Endothelial cell of umbilical vein (primary cell): ENCODE measurements at regions not wholly inside any gene's neighbourhood (a gene's known extent, or its start where the extent isn't known, plus 50 kb on each side); places are given as distances from the start of the nearest gene placed in this dataset.

Experiments
- BruUV-seq: library from RNA; stranded (reverse); fragments of 400-500 nt; replicated peaks from 2 replicates; lab custom pipeline; 2021; lab: Mats Ljungman, UMichigan
- CTCF ChIA-PET: fragments of 300-600, 350-600 bp; sonication (Branson Sonifier 250); formaldehyde crosslinking; loops from one replicate; lab custom pipeline; 2021; ENCODE audit warnings: antibody characterized with exemption, inconsistent platforms; lab: Charles Lee
- POLR2A ChIA-PET: fragments of 300-600, 350-600 bp; sonication (Branson Sonifier 250); formaldehyde crosslinking; loops from one replicate; lab custom pipeline; 2021; ENCODE audit warnings: antibody characterized with exemption, inconsistent platforms; lab: Charles Lee
- DNase-seq: peaks from one replicate; pipeline ENCODE4 v3.0.0-alpha.2; 2011; ENCODE audit warnings: low read depth, low spot score
- FAIRE-seq: peaks from 2 replicates; lab custom pipeline; 2011; peaks lifted over from hg19 to GRCh38; lab: Jason Lieb, UNC
- H2AFZ ChIP-seq: 2 replicates; pipeline ENCODE4 v1.6.0; 2012; ENCODE audit warnings: low read depth, low read length, control low read depth, inconsistent platforms
- H3K27ac ChIP-seq: 2 replicates; pipeline ENCODE4 v1.5.1; 2011; ENCODE audit warnings: low read depth, mild to moderate bottlenecking, control low read depth, low read length, moderate library complexity; ENCODE audit not compliant: insufficient read depth
- H3K27me3 ChIP-seq, 2 experiments: 2 replicates each; pipeline versions ENCODE4 v1.6.0 to v1.6.1; 2011; ENCODE audit warnings: low read length in 2 of 2, mixed read lengths in 1 of 2; ENCODE audit not compliant: control insufficient read depth in 2 of 2, insufficient read depth in 2 of 2
- H3K36me3 ChIP-seq, 2 experiments: 2 replicates in 1 of 2; 3 replicates in 1 of 2; pipeline ENCODE4 v1.5.1; 2011; ENCODE audit warnings: low read length in 2 of 2, mild to moderate bottlenecking in 1 of 2, moderate library complexity in 1 of 2; ENCODE audit not compliant: control insufficient read depth in 2 of 2, insufficient read depth in 2 of 2; ENCODE audit errors: extremely low read depth in 1 of 2
- H3K4me1 ChIP-seq: 3 replicates; pipeline ENCODE4 v1.5.1; 2011; ENCODE audit warnings: mild to moderate bottlenecking, low read length; ENCODE audit not compliant: control insufficient read depth, insufficient read depth; ENCODE audit errors: extremely low read depth
- H3K4me2 ChIP-seq: 2 replicates; pipeline ENCODE4 v1.6.1; 2011; ENCODE audit warnings: low read length, control low read depth, mixed read lengths; ENCODE audit not compliant: insufficient read depth
- H3K4me3 ChIP-seq, 3 experiments: fragments of 200-600 bp in 1 of 3; sonication (generic), shearing (Covaris generic) in 1 of 3; replicated peaks in 1 of 3; 2 replicates each; pipeline ENCODE4 v1.5.1; 2011 to 2016; ENCODE audit warnings: control low read depth in 3 of 3, low read length in 3 of 3, mild to moderate bottlenecking in 2 of 3, inconsistent platforms in 1 of 3, low read depth in 1 of 3, moderate library complexity in 1 of 3; ENCODE audit not compliant: insufficient read depth in 1 of 3
- H3K79me2 ChIP-seq: 2 replicates; pipeline ENCODE4 v1.6.0; 2012; ENCODE audit warnings: low read length, inconsistent platforms; ENCODE audit not compliant: control insufficient read depth, insufficient read depth
- H3K9ac ChIP-seq: replicated peaks from 2 replicates; pipeline ENCODE3; 2011; ENCODE audit warnings: low read length, control low read depth; ENCODE audit not compliant: insufficient read depth; ENCODE audit errors: extremely low read depth
- H3K9me1 ChIP-seq: replicated peaks from 3 replicates; pipeline ENCODE4 v1.6.0; 2011; ENCODE audit warnings: mild to moderate bottlenecking, low read length; ENCODE audit not compliant: control insufficient read depth, insufficient read depth; ENCODE audit errors: extremely low read depth
- H3K9me3 ChIP-seq: replicated peaks from 2 replicates; pipeline ENCODE4 v1.5.1; 2012; ENCODE audit warnings: low read length, inconsistent platforms; ENCODE audit not compliant: control insufficient read depth, insufficient read depth
- H4K20me1 ChIP-seq: replicated peaks from 2 replicates; pipeline ENCODE3; 2011; ENCODE audit warnings: mild to moderate bottlenecking, low read length; ENCODE audit not compliant: control insufficient read depth, insufficient read depth; ENCODE audit errors: extremely low read depth
- EZH2 ChIP-seq: IDR thresholded peaks from 2 replicates; pipeline ENCODE4 v1.6.1; 2012; ENCODE audit warnings: borderline replicate concordance, low read depth, mild to moderate bottlenecking, moderate library complexity, low read length, inconsistent platforms; ENCODE audit not compliant: severe bottlenecking
- FOS ChIP-seq: IDR thresholded peaks from 2 replicates; pipeline ENCODE4 v1.6.1; 2011; ENCODE audit warnings: mild to moderate bottlenecking, low read length, moderate library complexity, borderline replicate concordance; ENCODE audit not compliant: insufficient read depth
- GATA2 ChIP-seq: IDR thresholded peaks from 2 replicates; pipeline ENCODE4 v1.7.0; 2011; ENCODE audit warnings: low read depth, mild to moderate bottlenecking, moderate library complexity, mixed read lengths, low read length; ENCODE audit not compliant: insufficient read length, insufficient read depth
- MYC ChIP-seq: IDR thresholded peaks from one replicate; pipeline ENCODE4 v1.6.1; 2011; ENCODE audit warnings: mild to moderate bottlenecking, low read depth, low read length
- POLR2A ChIP-seq: IDR thresholded peaks from 2 replicates; pipeline ENCODE4 v1.6.1; 2012; ENCODE audit warnings: low read depth, mild to moderate bottlenecking, control low read depth, low read length
- POLR2AphosphoS5 ChIP-seq: IDR thresholded peaks from 2 replicates; pipeline ENCODE4 v1.6.1; 2012; ENCODE audit warnings: low read depth, mild to moderate bottlenecking, control low read depth, low read length, moderate library complexity; ENCODE audit not compliant: insufficient read depth
- dilution Hi-C: fragments of 300-500 bp; cut with MboI; formaldehyde crosslinking; loops from one replicate; pipeline ENCODE4 v1.15.0; 2019; ENCODE audit warnings: low sequenced_read_pairs; ENCODE audit not compliant: extremely low pct_ligation_motif_present
- intact Hi-C: fragments of 100-400 bp; cut with micrococcal nuclease; formaldehyde crosslinking; loops from one replicate; pipeline ENCODE4 v1.10.0; 2022
- TF ChIP-seq, protein P1 (sequence below), 2 donors: IDR thresholded peaks; 1 replicate in 1 of 2; 2 replicates in 1 of 2; pipeline ENCODE4 v1.5.1; 2011; ENCODE audit warnings: low read length in 2 of 2, mild to moderate bottlenecking in 2 of 2, moderate library complexity in 2 of 2, control low read depth in 1 of 2, inconsistent platforms in 1 of 2, low read depth in 1 of 2; ENCODE audit not compliant: insufficient read depth in 1 of 2; ENCODE audit errors: extremely low read depth in 1 of 2

- no TSS peak for BruUV-seq
- H3K9me3 ChIP-seq: peaks cover 2% of the 10 kb centered on the region
- no peak for TF ChIP-seq GATA2
- TF ChIP-seq FOS: no peak
- TF ChIP-seq, protein P1, sequence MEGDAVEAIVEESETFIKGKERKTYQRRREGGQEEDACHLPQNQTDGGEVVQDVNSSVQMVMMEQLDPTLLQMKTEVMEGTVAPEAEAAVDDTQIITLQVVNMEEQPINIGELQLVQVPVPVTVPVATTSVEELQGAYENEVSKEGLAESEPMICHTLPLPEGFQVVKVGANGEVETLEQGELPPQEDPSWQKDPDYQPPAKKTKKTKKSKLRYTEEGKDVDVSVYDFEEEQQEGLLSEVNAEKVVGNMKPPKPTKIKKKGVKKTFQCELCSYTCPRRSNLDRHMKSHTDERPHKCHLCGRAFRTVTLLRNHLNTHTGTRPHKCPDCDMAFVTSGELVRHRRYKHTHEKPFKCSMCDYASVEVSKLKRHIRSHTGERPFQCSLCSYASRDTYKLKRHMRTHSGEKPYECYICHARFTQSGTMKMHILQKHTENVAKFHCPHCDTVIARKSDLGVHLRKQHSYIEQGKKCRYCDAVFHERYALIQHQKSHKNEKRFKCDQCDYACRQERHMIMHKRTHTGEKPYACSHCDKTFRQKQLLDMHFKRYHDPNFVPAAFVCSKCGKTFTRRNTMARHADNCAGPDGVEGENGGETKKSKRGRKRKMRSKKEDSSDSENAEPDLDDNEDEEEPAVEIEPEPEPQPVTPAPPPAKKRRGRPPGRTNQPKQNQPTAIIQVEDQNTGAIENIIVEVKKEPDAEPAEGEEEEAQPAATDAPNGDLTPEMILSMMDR (IDR thresholded peaks at IDR 0.05; ENCODE audit: extremely low read depth in 1 of 2, insufficient read depth in 1 of 2, low read depth in 1 of 2, low read length in 2 of 2): no peak
- no peak for TF ChIP-seq EZH2
- no peak for TF ChIP-seq POLR2AphosphoS5
- no peak overlapping the region for H3K9ac ChIP-seq
- no peak overlapping the region for H3K27ac ChIP-seq
- H3K36me3 ChIP-seq: no peaks in the 10 kb centered on the region
- intact Hi-C loops (no loop called here), dilution Hi-C loops (no loop called here)
- CTCF ChIA-PET: no interaction called here
- no peak overlapping the region for H3K4me2 ChIP-seq
- H3K4me1 ChIP-seq: no peaks in the 10 kb centered on the region
- FAIRE-seq: no peak
- H2AFZ ChIP-seq: no peak overlapping the region
- H3K9me1 ChIP-seq: no peaks in the 10 kb centered on the region
- no peaks in the 10 kb centered on the region for H3K27me3 ChIP-seq
- no peak overlapping the region for H3K4me3 ChIP-seq
- POLR2A ChIA-PET: no interaction called here
- no peaks in the 10 kb centered on the region for H3K79me2 ChIP-seq
- H4K20me1 ChIP-seq: no peaks in the 10 kb centered on the region
- no peak for DNase-seq
Measured at GRCh38 chr4:162869157-162869556, 297.5 kb downstream of the NAF1 start.

DNA sequence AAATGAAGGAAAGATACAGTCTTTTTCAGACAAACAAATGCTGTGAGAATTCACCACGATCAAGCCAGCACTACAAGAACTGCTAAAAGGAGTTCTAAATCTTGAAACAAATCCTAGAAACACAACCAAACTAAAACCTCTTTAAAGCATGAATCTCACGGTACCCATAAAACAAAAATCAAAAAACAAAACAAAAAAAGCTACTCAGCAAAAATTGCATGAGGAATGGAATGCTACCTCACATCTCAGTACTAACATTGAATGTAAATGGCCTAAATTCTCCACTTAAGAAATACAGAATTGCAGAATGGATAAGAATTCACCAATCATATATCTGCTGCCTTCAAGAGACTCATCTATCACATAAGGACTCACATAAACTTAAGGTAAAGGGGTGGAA lies 300.1 kb downstream of the NAF1 start:
- H3K4me2 ChIP-seq: no peak overlapping the region
- no peak for TF ChIP-seq POLR2AphosphoS5
- TF ChIP-seq FOS: no peak
- TF ChIP-seq MYC: no peak
- TF ChIP-seq EZH2: no peak
- no peak for TF ChIP-seq POLR2A
- no peak for DNase-seq
- H3K9me3 ChIP-seq: peaks cover 2% of the 10 kb centered on the region
- H3K4me1 ChIP-seq: no peaks in the 10 kb centered on the region
- no peaks in the 10 kb centered on the region for H3K27me3 ChIP-seq
- BruUV-seq: no TSS peak
- no peaks in the 10 kb centered on the region for H4K20me1 ChIP-seq
- H3K36me3 ChIP-seq: no peaks in the 10 kb centered on the region
- H3K9ac ChIP-seq: no peak overlapping the region
- H3K79me2 ChIP-seq: no peaks in the 10 kb centered on the region
- dilution Hi-C loops (no loop called here), intact Hi-C loops (no loop called here)
- no peak for FAIRE-seq
- H2AFZ ChIP-seq: no peak overlapping the region
- no peak overlapping the region for H3K27ac ChIP-seq
- POLR2A ChIA-PET: no interaction called here
- CTCF ChIA-PET: no interaction called here
- H3K9me1 ChIP-seq: no peaks in the 10 kb centered on the region
- H3K4me3 ChIP-seq: no peak overlapping the region
